ENCODE measurements at regions not wholly inside any gene's neighbourhood (a gene's known extent, or its start where the extent isn't known, plus 50 kb on each side); places are given as distances from the start of the nearest gene placed in this dataset.

- TF ChIP-seq ZBTB11 (CRISPR knock-in tag; IDR thresholded peaks at IDR 0.05) (no peak), KAT2B (IDR thresholded peaks at IDR 0.05; ENCODE audit: low read depth, low read length) (no peak)
These were observed 680.8 kb downstream of the SI start (continued) for GRCh38 chr3:164397462-164397861.

GRCh38 chr3:164393171-164393570, 685.1 kb downstream of the SI start:
- no peak for ATAC-seq
- no peak overlapping the region for H3K4me3 ChIP-seq
- H3K9ac ChIP-seq (ENCODE audit: insufficient read depth in 1 of 2, low read depth in 2 of 2, low read length in 2 of 2), result no peak overlapping the region
- H3K9me3 ChIP-seq (replicated peaks; ENCODE audit: control insufficient read depth, insufficient read depth, low read depth, low read length), result no peaks in the 10 kb centered on the region
- no peak for DNase-seq (ENCODE audit: extremely low read depth in 1 of 4, low spot score in 3 of 4)
- no peaks in the 10 kb centered on the region for H4K20me1 ChIP-seq (replicated peaks; ENCODE audit: control insufficient read depth, insufficient read depth, low read length)
- in situ Hi-C loops (cut with MboI) (no loop called here), intact Hi-C loops (cut with micrococcal nuclease) (no loop called here)
- no peaks in the 10 kb centered on the region for H3K36me3 ChIP-seq (ENCODE audit: control insufficient read depth, insufficient read depth, low read length)
- no peaks in the 10 kb centered on the region for H3K9me1 ChIP-seq (ENCODE audit: control insufficient read depth, insufficient read depth, low read length)
- no TSS peak for BruUV-seq (replicated peaks)
- POLR2A ChIA-PET, result no interaction called here
- CTCF ChIA-PET (ENCODE audit: low intra/inter-chr PET ratio), result no interaction called here
- H3K79me2 ChIP-seq (ENCODE audit: control insufficient read depth, insufficient read depth, low read length), result no peaks in the 10 kb centered on the region
- no peaks in the 10 kb centered on the region for H3K27me3 ChIP-seq (ENCODE audit: control insufficient read depth in 2 of 2, insufficient read depth in 2 of 2, low read length in 2 of 2)
- H3K27ac ChIP-seq (ENCODE audit: extremely low read depth, low read depth, low read length), result no peak overlapping the region
- 0% methylated on average over 1 of the region's 1 CpG for WGBS (ENCODE audit: insufficient coverage, low coverage, missing lambda C conversion rate)
- no peak for FAIRE-seq
- no peaks in the 10 kb centered on the region for H3K4me1 ChIP-seq (replicated peaks in 1 of 2; ENCODE audit: control insufficient read depth in 2 of 2, insufficient read depth in 2 of 2, low read length in 2 of 2)
- no peak overlapping the region for H3K4me2 ChIP-seq (ENCODE audit: insufficient read depth, low read length)
- no peak overlapping the region for H2AFZ ChIP-seq (ENCODE audit: low read depth, low read length)
- TF ChIP-seq TFE3 (CRISPR knock-in tag; IDR thresholded peaks at IDR 0.05), result no peak
- TF ChIP-seq HNRNPK (IDR thresholded peaks at IDR 0.05; ENCODE audit: low read depth, low read length, poor library complexity, severe bottlenecking), result no peak
- TF ChIP-seq GABPB1 (CRISPR knock-in tag; IDR thresholded peaks at IDR 0.05), result no peak
- TF ChIP-seq ZNF511 (CRISPR knock-in tag; IDR thresholded peaks at IDR 0.05), result no peak
- no peak for TF ChIP-seq FOXJ3 (CRISPR knock-in tag; IDR thresholded peaks at IDR 0.05)
- no peak for TF ChIP-seq RBM22 (IDR thresholded peaks at IDR 0.05; ENCODE audit: low read depth, low read length, poor library complexity, severe bottlenecking)
- TF ChIP-seq TAF7 (tag; IDR thresholded peaks at IDR 0.05), result no peak
- TF ChIP-seq KDM2B (CRISPR knock-in tag; IDR thresholded peaks at IDR 0.05), result no peak
- TF ChIP-seq KDM4B (IDR thresholded peaks at IDR 0.05; ENCODE audit: borderline replicate concordance in 2 of 2, low read depth in 1 of 2), result no peak
- TF ChIP-seq PTBP1 (IDR thresholded peaks at IDR 0.05; ENCODE audit: low read depth, low read length), result no peak
- TF ChIP-seq ZNF780A (CRISPR knock-in tag; IDR thresholded peaks at IDR 0.05), result no peak
- TF ChIP-seq ELF2 (CRISPR knock-in tag; IDR thresholded peaks at IDR 0.05), result no peak
